Hepatocyte (in vitro differentiated cells): ENCODE measurements at regions not wholly inside any gene's neighbourhood (a gene's known extent, or its start where the extent isn't known, plus 50 kb on each side); places are given as distances from the start of the nearest gene placed in this dataset.

Source experiments
- CTCF ChIP-seq: fragments of 200-600 bp; sonication (generic); IDR thresholded peaks from 2 replicates; pipeline ENCODE4 v1.5.1; 2016; ENCODE audit warnings: antibody characterized with exemption, mild to moderate bottlenecking; ENCODE audit not compliant: poor library complexity
- EZH2 ChIP-seq: fragments of 200-600 bp; sonication (generic); IDR thresholded peaks from 2 replicates; pipeline ENCODE4 v1.6.1; 2016; ENCODE audit warnings: antibody characterized with exemption, mild to moderate bottlenecking, borderline replicate concordance
- EZH2phosphoT487 ChIP-seq: fragments of 200-600 bp; sonication (generic); IDR thresholded peaks from one replicate; pipeline ENCODE4 v1.6.1; 2018; ENCODE audit warnings: antibody characterized with exemption, mild to moderate bottlenecking, low read depth, moderate library complexity; ENCODE audit not compliant: unreplicated experiment, severe bottlenecking

GRCh38 chr7:128172963-128173362 is 68.1 kb upstream of the LEP start:
- TF ChIP-seq CTCF, result no peak
- no peak for TF ChIP-seq EZH2phosphoT487
- TF ChIP-seq EZH2, result no peak
